ENCODE measurements at regions not wholly inside any gene's neighbourhood (a gene's known extent, or its start where the extent isn't known, plus 50 kb on each side); places are given as distances from the start of the nearest gene placed in this dataset.

GRCh38 chr9:90441814-90442213 is 200.8 kb downstream of the DIRAS2 start:
- no peak for TF ChIP-seq CTCF (conservative IDR thresholded peaks at IDR 0.05; ENCODE audit: low read depth, low read length)
- TF ChIP-seq EZH2 (IDR thresholded peaks at IDR 0.05; ENCODE audit: borderline replicate concordance, low read depth, low read length, poor library complexity, severe bottlenecking) = no peak
